GM10248 (cell line): ENCODE measurements at regions not wholly inside any gene's neighbourhood (a gene's known extent, or its start where the extent isn't known, plus 50 kb on each side); places are given as distances from the start of the nearest gene placed in this dataset.

Source experiments
- CTCF ChIA-PET: fragments of 300-600 bp; sonication (Branson Sonifier 250); formaldehyde crosslinking; extraction: SDS; loops from one replicate; lab custom pipeline; 2021; ENCODE audit warnings: antibody characterized with exemption; lab: Yijun Ruan, JAX
- POLR2A ChIA-PET: fragments of 350-650 bp; sonication (Branson Sonifier 250); formaldehyde crosslinking; extraction: SDS; loops from one replicate; lab custom pipeline; 2020; ENCODE audit warnings: antibody characterized with exemption; lab: Yijun Ruan, JAX
- DNase-seq: peaks from one replicate; pipeline ENCODE4 v3.0.0; 2012; ENCODE audit errors: extremely low spot score
- CTCF ChIP-seq: IDR thresholded peaks from 2 replicates; pipeline ENCODE4 v1.5.1; 2012; ENCODE audit warnings: mild to moderate bottlenecking, low read depth; ENCODE audit errors: extremely low read depth, missing control alignments, control extremely low read depth

GRCh38 chr3:106552351-106553043 lies 683.7 kb upstream of the CBLB start:
- ChIA-PET CTCF (interaction anchor here (1.5 to 2.7 kb wide), 2 partner anchors 10 kb away, joined by 4 to 11 read pairs; no protein-coding TSS in a partner anchor), POLR2A (no interaction called here)
- TF ChIP-seq CTCF = no peak
- DNase-seq = no peak

- no peak for TF ChIP-seq CTCF
- DNase-seq = no peak
- ChIA-PET POLR2A (no interaction called here), CTCF (interaction anchor here (1.0 to 1.2 kb wide), 2 partner anchors 10 to 11 kb away, joined by 3 to 5 read pairs; no protein-coding TSS in a partner anchor)
Observed at GRCh38 chr3:106560451-106560966, 691.7 kb upstream of the CBLB start.

- CTCF ChIA-PET = interaction anchor here (1.6 to 1.7 kb wide), 2 partner anchors 10 to 15 kb away, joined by 3 to 5 read pairs; no protein-coding TSS in a partner anchor
- POLR2A ChIA-PET = no interaction called here
- peak; percentile 40 for TF ChIP-seq CTCF
- DNase-seq = peak; percentile 35
Observed at GRCh38 chr3:106566277-106566676, 697.5 kb upstream of the CBLB start.

- TF ChIP-seq CTCF = no peak
- ChIA-PET POLR2A (no interaction called here), CTCF (interaction anchor here (0.9 to 2.2 kb wide), 3 partner anchors 10 to 40 kb away, joined by 3 to 6 read pairs (median 3); no protein-coding TSS in a partner anchor)
- no peak for DNase-seq
Observed at GRCh38 chr3:106570426-106570825, 701.6 kb upstream of the CBLB start.

- no peak for TF ChIP-seq CTCF
- POLR2A ChIA-PET = no interaction called here
- DNase-seq = no peak
- CTCF ChIA-PET = interaction anchor here (1.1 kb wide), 1 partner anchor 20 kb away, joined by 3 read pairs; no protein-coding TSS in a partner anchor
Observed at GRCh38 chr3:106573605-106574004, 704.8 kb upstream of the CBLB start.

GRCh38 chr3:106575029-106575428 lies 706.2 kb upstream of the CBLB start:
- CTCF ChIA-PET = interaction anchor here (0.9 to 1.7 kb wide), 8 partner anchors 8 to 243 kb away, joined by 3 to 5 read pairs (median 4); no protein-coding TSS in a partner anchor
- POLR2A ChIA-PET = no interaction called here
- no peak for TF ChIP-seq CTCF
- DNase-seq = no peak
